Stimulated activated CD4-positive, alpha-beta T cell treated with anti-CD3 and anti-CD28 coated beads, Interleukin-1b, Interleukin-23, amount 100 ng/mL, for 48 hours (primary cell): ENCODE measurements at regions not wholly inside any gene's neighbourhood (a gene's known extent, or its start where the extent isn't known, plus 50 kb on each side); places are given as distances from the start of the nearest gene placed in this dataset.
"Not testable (repeated sequence)": the region's sequence is repeated elsewhere in the genome, so short reads cannot be mapped to it uniquely, and the experiment has no call there.

Source experiments
- DNase-seq: peaks from one replicate; pipeline ENCODE4 v3.0.0-alpha.2; 2020

- DNase-seq = no peak
Observed at GRCh38 chrX:55326985-55327384, 62.3 kb upstream of the PAGE3 start.

GRCh38 chrX:55335296-55335695 is 70.6 kb upstream of the PAGE3 start:
- no peak for DNase-seq

GRCh38 chrX:55336176-55336575 is 71.5 kb upstream of the PAGE3 start:
- DNase-seq = no peak

GRCh38 chrX:55340896-55341433 is 76.2 kb upstream of the PAGE3 start:
- DNase-seq = no peak

- peak; percentile 27 for DNase-seq
Observed at GRCh38 chrX:55342533-55343501, 78.1 kb upstream of the PAGE3 start.

GRCh38 chrX:55356609-55357008 is 91.9 kb upstream of the PAGE3 start:
- DNase-seq = no peak

GRCh38 chrX:55357236-55357635 is 92.5 kb upstream of the PAGE3 start:
- no peak for DNase-seq

- DNase-seq = no peak
Observed at GRCh38 chrX:55379396-55379795, 72.5 kb upstream of the MAGEH1 start.

GRCh38 chrX:55389376-55389775 is 62.6 kb upstream of the MAGEH1 start:
- no peak for DNase-seq

GRCh38 chrX:55396836-55397235 is 55.1 kb upstream of the MAGEH1 start:
- not testable (repeated sequence) for DNase-seq
